ENCODE measurements at regions not wholly inside any gene's neighbourhood (a gene's known extent, or its start where the extent isn't known, plus 50 kb on each side); places are given as distances from the start of the nearest gene placed in this dataset.
"Not testable (repeated sequence)": the region's sequence is repeated elsewhere in the genome, so short reads cannot be mapped to it uniquely, and the experiment has no call there.

GRCh38 chrX:45986971-45987370, 558.2 kb downstream of the ZNF674 start:
- Histone ChIP-seq H3K9ac (ENCODE audit: control insufficient read depth, extremely low read depth, insufficient read depth, low read length) (no peak overlapping the region), H3K9me1 (ENCODE audit: control insufficient read depth, extremely low read depth, insufficient read depth, low read length) (no peaks in the 10 kb centered on the region), H3K9me3 (ENCODE audit: control insufficient read depth, low read depth, low read length) (no peaks in the 10 kb centered on the region), H3K4me2 (ENCODE audit: control insufficient read depth, extremely low read depth, insufficient read depth, low read depth, low read length) (no peak overlapping the region), H3K36me3 (ENCODE audit: control insufficient read depth in 2 of 2, extremely low read depth in 1 of 2, insufficient read depth in 2 of 2, low read length in 2 of 2) (no peaks in the 10 kb centered on the region), H3K27ac (ENCODE audit: control insufficient read depth, insufficient read depth, low read length) (no peak overlapping the region), H3K4me3 (ENCODE audit: control insufficient read depth in 2 of 3, extremely low read depth in 1 of 3, insufficient read depth in 2 of 3, low read depth in 1 of 3, low read length in 3 of 3) (no peak overlapping the region), H2AFZ (ENCODE audit: control insufficient read depth, low read length) (no peak overlapping the region), H3K79me2 (ENCODE audit: control insufficient read depth, insufficient read depth, low read length) (no peaks in the 10 kb centered on the region), H3K27me3 (ENCODE audit: control insufficient read depth, extremely low read depth, insufficient read depth, low read length) (no peaks in the 10 kb centered on the region), H4K20me1 (ENCODE audit: control insufficient read depth, extremely low read depth, insufficient read depth, low read length) (no peaks in the 10 kb centered on the region), H3K4me1 (ENCODE audit: control insufficient read depth, extremely low read depth, insufficient read depth, low read length) (no peaks in the 10 kb centered on the region)
- TF ChIP-seq EZH2 (IDR thresholded peaks at IDR 0.05; ENCODE audit: low read length) (no peak), CTCF (optimal IDR thresholded peaks at IDR 0.05 in 1 of 3, IDR thresholded peaks at IDR 0.05 in 1 of 3, conservative IDR thresholded peaks at IDR 0.05 in 1 of 3; ENCODE audit: extremely low read depth in 1 of 3, insufficient read depth in 2 of 3, low read length in 3 of 3) (no peak)
- FAIRE-seq (no peak), DNase-seq (ENCODE audit: low read depth, low spot score) (no peak)
- dilution Hi-C loops (cut with MboI; ENCODE audit: extremely low pct_ligation_motif_present, low sequenced_read_pairs) = no loop called here

- DNase-seq (ENCODE audit: low read depth, low spot score) (no peak), FAIRE-seq (no peak)
- no peaks in the 10 kb centered on the region for H3K79me2 ChIP-seq (ENCODE audit: control insufficient read depth, insufficient read depth, low read length)
- dilution Hi-C loops (cut with MboI; ENCODE audit: extremely low pct_ligation_motif_present, low sequenced_read_pairs) = no loop called here
- H3K4me3 ChIP-seq (ENCODE audit: control insufficient read depth in 2 of 3, extremely low read depth in 1 of 3, insufficient read depth in 2 of 3, low read depth in 1 of 3, low read length in 3 of 3) = no peak overlapping the region
- no peaks in the 10 kb centered on the region for H3K9me1 ChIP-seq (ENCODE audit: control insufficient read depth, extremely low read depth, insufficient read depth, low read length)
- H3K27me3 ChIP-seq (ENCODE audit: control insufficient read depth, extremely low read depth, insufficient read depth, low read length) = no peaks in the 10 kb centered on the region
- H3K4me1 ChIP-seq (ENCODE audit: control insufficient read depth, extremely low read depth, insufficient read depth, low read length) = no peaks in the 10 kb centered on the region
- H3K9me3 ChIP-seq (ENCODE audit: control insufficient read depth, low read depth, low read length) = no peaks in the 10 kb centered on the region
- TF ChIP-seq CTCF (optimal IDR thresholded peaks at IDR 0.05 in 1 of 3, IDR thresholded peaks at IDR 0.05 in 1 of 3, conservative IDR thresholded peaks at IDR 0.05 in 1 of 3; ENCODE audit: extremely low read depth in 1 of 3, insufficient read depth in 2 of 3, low read length in 3 of 3) (no peak), EZH2 (IDR thresholded peaks at IDR 0.05; ENCODE audit: low read length) (no peak)
- no peaks in the 10 kb centered on the region for H3K36me3 ChIP-seq (ENCODE audit: control insufficient read depth in 2 of 2, extremely low read depth in 1 of 2, insufficient read depth in 2 of 2, low read length in 2 of 2)
- no peak overlapping the region for H2AFZ ChIP-seq (ENCODE audit: control insufficient read depth, low read length)
- H3K9ac ChIP-seq (ENCODE audit: control insufficient read depth, extremely low read depth, insufficient read depth, low read length) = no peak overlapping the region
- no peak overlapping the region for H3K27ac ChIP-seq (ENCODE audit: control insufficient read depth, insufficient read depth, low read length)
- no peak overlapping the region for H3K4me2 ChIP-seq (ENCODE audit: control insufficient read depth, extremely low read depth, insufficient read depth, low read depth, low read length)
- H4K20me1 ChIP-seq (ENCODE audit: control insufficient read depth, extremely low read depth, insufficient read depth, low read length) = no peaks in the 10 kb centered on the region
Observed at GRCh38 chrX:45986081-45986480, 559.1 kb downstream of the ZNF674 start.

- dilution Hi-C loops (cut with MboI; ENCODE audit: extremely low pct_ligation_motif_present, low sequenced_read_pairs) = not testable (repeated sequence)
Observed at GRCh38 chrX:45982958-45983727, 562.1 kb downstream of the ZNF674 start.

More at GRCh38 chrX:45982958-45983727, 562.1 kb downstream of the ZNF674 start:
- H3K27ac ChIP-seq (ENCODE audit: control insufficient read depth, insufficient read depth, low read length); H3K4me3 ChIP-seq (ENCODE audit: control insufficient read depth in 2 of 3, extremely low read depth in 1 of 3, insufficient read depth in 2 of 3, low read depth in 1 of 3, low read length in 3 of 3); H4K20me1 ChIP-seq (ENCODE audit: control insufficient read depth, extremely low read depth, insufficient read depth, low read length); H3K4me1 ChIP-seq (ENCODE audit: control insufficient read depth, extremely low read depth, insufficient read depth, low read length); DNase-seq (ENCODE audit: low read depth, low spot score); H3K9ac ChIP-seq (ENCODE audit: control insufficient read depth, extremely low read depth, insufficient read depth, low read length); H3K27me3 ChIP-seq (ENCODE audit: control insufficient read depth, extremely low read depth, insufficient read depth, low read length); H2AFZ ChIP-seq (ENCODE audit: control insufficient read depth, low read length); H3K36me3 ChIP-seq (ENCODE audit: control insufficient read depth in 2 of 2, extremely low read depth in 1 of 2, insufficient read depth in 2 of 2, low read length in 2 of 2); H3K9me3 ChIP-seq (ENCODE audit: control insufficient read depth, low read depth, low read length); H3K9me1 ChIP-seq (ENCODE audit: control insufficient read depth, extremely low read depth, insufficient read depth, low read length); H3K4me2 ChIP-seq (ENCODE audit: control insufficient read depth, extremely low read depth, insufficient read depth, low read depth, low read length); FAIRE-seq; H3K79me2 ChIP-seq (ENCODE audit: control insufficient read depth, insufficient read depth, low read length): not testable (repeated sequence)
